Stomach (tissue), 8 donors: ENCODE measurements at regions not wholly inside any gene's neighbourhood (a gene's known extent, or its start where the extent isn't known, plus 50 kb on each side); places are given as distances from the start of the nearest gene placed in this dataset.

Experiments used
- DNase-seq, 2 donors: peaks; one replicate each; pipeline versions ENCODE4 v3.0.0 to v3.0.0-alpha.2; 2013 to 2019
- H3K27ac ChIP-seq, 5 donors: fragments of 200-600 bp in 4 of 5; sonication (generic) in 4 of 5; one replicate each; pipeline ENCODE4 v1.5.1; 2013 to 2019; ENCODE audit warnings: mild to moderate bottlenecking in 1 of 5, moderate library complexity in 1 of 5
- H3K27me3 ChIP-seq, 3 donors: fragments of 200-600 bp; sonication (generic); one replicate each; pipeline ENCODE4 v1.5.1; 2017 to 2019; ENCODE audit warnings: mixed run types in 1 of 3
- H3K36me3 ChIP-seq, 4 donors: fragments of 200-600 bp; sonication (generic); 1 replicate in 3 of 4; 2 replicates in 1 of 4; pipeline ENCODE4 v1.5.1; 2016 to 2019
- H3K4me1 ChIP-seq, 4 donors: fragments of 200-600 bp; sonication (generic); one replicate each; pipeline ENCODE4 v1.5.1; 2016 to 2019
- H3K4me3 ChIP-seq, 4 donors: fragments of 200-600 bp; sonication (generic) in 3 of 4; one replicate each; pipeline ENCODE4 v1.5.1; 2016 to 2019; ENCODE audit warnings: mild to moderate bottlenecking in 1 of 4
- H3K9me3 ChIP-seq, 4 donors: fragments of 200-600 bp; sonication (generic); one replicate each; pipeline ENCODE4 v1.5.1; 2016 to 2019
- CTCF ChIP-seq, 7 experiments: fragments of 450-650 bp in 4 of 7; fragments of 200-600 bp in 3 of 7; sonication (generic) in 3 of 7; IDR thresholded peaks; one replicate each; pipeline ENCODE4 v1.5.1; 2016 to 2019; ENCODE audit warnings: antibody characterized with exemption in 7 of 7, control low read depth in 2 of 7, mild to moderate bottlenecking in 1 of 7
- EP300 ChIP-seq: sonication (generic); formaldehyde crosslinking; IDR thresholded peaks from one replicate; pipeline ENCODE4 v1.6.1; 2017; ENCODE audit warnings: antibody characterized with exemption
- POLR2A ChIP-seq, 4 donors: fragments of 450-650 bp; IDR thresholded peaks; one replicate each; pipeline ENCODE4 v1.6.1; 2016; ENCODE audit warnings: antibody characterized with exemption in 4 of 4, control low read depth in 2 of 4, mild to moderate bottlenecking in 1 of 4, moderate library complexity in 1 of 4
- POLR2AphosphoS5 ChIP-seq, 3 donors: sonication (generic); formaldehyde crosslinking; IDR thresholded peaks; one replicate each; pipeline ENCODE4 v1.6.1; 2016; ENCODE audit warnings: antibody characterized with exemption in 3 of 3
- WGBS, 5 donors: extraction: QIAGEN DNeasy Blood & Tissue Kit in 3 of 5; methylation state at CpG; one replicate each; pipeline versions ENCODE4 v1.1.5 to v1.1.7; 2013 to 2018; 5-methylcytosine and 5-hydroxymethylcytosine counted together
- intact Hi-C: fragments of 100-400 bp; cut with DNase I; formaldehyde crosslinking; loops from one replicate; pipeline ENCODE4 v1.15.1; 2023; ENCODE audit warnings: low total_unique reads
- donor health status: healthy with polysubstance abuse.
- donor health status: Bipolar disorder and iron deficiency.
- donor health status: healthy.

- 19 to 44% (median 33%) methylated on average over 9 of the region's 9 CpGs for WGBS, 5 donors
- peaks cover 6 to 48% (median 27%) of the 10 kb centered on the region in 4 donors for H3K4me1 ChIP-seq
- TF ChIP-seq POLR2A (IDR thresholded peaks at IDR 0.05) (no peak), POLR2AphosphoS5 (IDR thresholded peaks at IDR 0.05) (no peak)
- peak overlapping the region in 4 of 5 donors; percentile 62 to 78 (median 70) for H3K27ac ChIP-seq
- H3K27me3 ChIP-seq = no peaks in the 10 kb centered on the region
- DNase-seq = no peak
- intact Hi-C loops = no loop called here
- peaks cover 0 to 5% (median 0%) of the 10 kb centered on the region in 4 donors for H3K36me3 ChIP-seq
- H3K4me3 ChIP-seq = peak overlapping the region in 1 of 4 donors; percentile 21
- H3K9me3 ChIP-seq = no peaks in the 10 kb centered on the region
Measured at GRCh38 chr6:71403422-71404134, 115.0 kb downstream of the OGFRL1 start.

GRCh38 chr6:71404145-71404966 is 115.7 kb downstream of the OGFRL1 start:
- intact Hi-C loops = no loop called here
- TF ChIP-seq POLR2AphosphoS5 (IDR thresholded peaks at IDR 0.05) = peak in 2 of 3 donors; percentile 16 to 68
- no peak for TF ChIP-seq EP300
- TF ChIP-seq POLR2A (IDR thresholded peaks at IDR 0.05) = no peak
- TF ChIP-seq CTCF (IDR thresholded peaks at IDR 0.05) = no peak
- H3K27me3 ChIP-seq = no peaks in the 10 kb centered on the region
- DNase-seq = peak in 1 of 2 donors; percentile 71
- peaks cover 0 to 5% (median 0%) of the 10 kb centered on the region in 4 donors for H3K36me3 ChIP-seq
- WGBS, 5 donors = 17 to 39% (median 34%) methylated on average over 4 of the region's 4 CpGs
- peak overlapping the region in 4 of 5 donors; percentile 62 to 78 (median 70) for H3K27ac ChIP-seq
- peak overlapping the region in 1 of 4 donors; percentile 21 for H3K4me3 ChIP-seq
- H3K9me3 ChIP-seq = no peaks in the 10 kb centered on the region
- peaks cover 7 to 56% (median 31%) of the 10 kb centered on the region in 4 donors for H3K4me1 ChIP-seq

- Histone ChIP-seq H3K27me3 (no peaks in the 10 kb centered on the region), H3K27ac (peak overlapping the region in 4 of 5 donors; percentile 62 to 78 (median 70)), H3K36me3 (peaks cover 0 to 9% (median 1%) of the 10 kb centered on the region in 4 donors), H3K4me3 (no peak overlapping the region), H3K9me3 (no peaks in the 10 kb centered on the region), H3K4me1 (peaks cover 12 to 61% (median 36%) of the 10 kb centered on the region in 4 donors)
- intact Hi-C loops = no loop called here
- no peak for DNase-seq
- TF ChIP-seq POLR2AphosphoS5 (IDR thresholded peaks at IDR 0.05) = no peak
- TF ChIP-seq CTCF (IDR thresholded peaks at IDR 0.05) = no peak
- TF ChIP-seq EP300 = no peak
- TF ChIP-seq POLR2A (IDR thresholded peaks at IDR 0.05) = no peak
- 18 to 45% (median 32%) methylated on average over 1 of the region's 1 CpG for WGBS, 5 donors
Measured at GRCh38 chr6:71404967-71405278, 116.3 kb downstream of the OGFRL1 start.

GRCh38 chr6:71405416-71405815 is 116.8 kb downstream of the OGFRL1 start:
- Histone ChIP-seq H3K27ac (peak overlapping the region in 4 of 5 donors; percentile 62 to 78 (median 70)), H3K27me3 (no peaks in the 10 kb centered on the region), H3K36me3 (peaks cover 0 to 12% (median 2%) of the 10 kb centered on the region in 4 donors), H3K4me3 (no peak overlapping the region), H3K9me3 (no peaks in the 10 kb centered on the region), H3K4me1 (peaks cover 16 to 64% (median 38%) of the 10 kb centered on the region in 4 donors)
- TF ChIP-seq POLR2A (IDR thresholded peaks at IDR 0.05) (no peak), POLR2AphosphoS5 (IDR thresholded peaks at IDR 0.05) (no peak), CTCF (IDR thresholded peaks at IDR 0.05) (no peak), EP300 (no peak)
- 73 to 94% (median 76%) methylated on average over 1 of the region's 1 CpG for WGBS, 5 donors
- intact Hi-C loops = no loop called here
- no peak for DNase-seq
